Uterus (tissue), 2 donors: ENCODE measurements at regions not wholly inside any gene's neighbourhood (a gene's known extent, or its start where the extent isn't known, plus 50 kb on each side); places are given as distances from the start of the nearest gene placed in this dataset.

Experiments used
- POLR2A ChIP-seq, 2 donors: fragments of 450-650 bp; IDR thresholded peaks; one replicate each; pipeline ENCODE4 v1.6.1; 2016; ENCODE audit warnings: antibody characterized with exemption in 2 of 2, mild to moderate bottlenecking in 1 of 2, moderate library complexity in 1 of 2
- TF ChIP-seq, protein P1 (sequence below), 4 experiments: fragments of 200-600 bp in 2 of 4; fragments of 450-650 bp in 2 of 4; sonication (generic) in 2 of 4; IDR thresholded peaks; one replicate each; pipeline ENCODE4 v1.5.1; 2016 to 2019; ENCODE audit warnings: antibody characterized with exemption in 4 of 4, mild to moderate bottlenecking in 2 of 4, moderate library complexity in 1 of 4

DNA sequence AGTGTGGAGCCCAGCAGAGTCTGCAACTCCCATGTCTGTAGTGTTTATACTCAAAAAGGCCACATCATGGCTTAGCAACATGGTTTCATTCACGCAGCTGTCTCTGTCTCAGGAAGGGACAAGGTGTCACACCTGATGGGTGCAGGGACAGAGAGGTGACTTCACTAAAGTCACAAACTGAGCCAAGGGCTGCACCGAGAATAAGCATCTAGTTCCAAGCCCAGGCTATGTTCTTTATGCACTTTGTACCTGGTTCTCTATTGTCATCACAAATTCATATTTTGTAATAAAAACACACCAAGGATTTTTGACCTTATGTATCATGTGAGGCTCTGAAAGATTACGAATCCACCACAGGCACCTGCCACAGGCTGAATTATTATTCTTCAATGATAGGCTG is 64.9 kb upstream of the STK32A start:
- no peak for TF ChIP-seq POLR2A (IDR thresholded peaks at IDR 0.05)
- TF ChIP-seq, protein P1, sequence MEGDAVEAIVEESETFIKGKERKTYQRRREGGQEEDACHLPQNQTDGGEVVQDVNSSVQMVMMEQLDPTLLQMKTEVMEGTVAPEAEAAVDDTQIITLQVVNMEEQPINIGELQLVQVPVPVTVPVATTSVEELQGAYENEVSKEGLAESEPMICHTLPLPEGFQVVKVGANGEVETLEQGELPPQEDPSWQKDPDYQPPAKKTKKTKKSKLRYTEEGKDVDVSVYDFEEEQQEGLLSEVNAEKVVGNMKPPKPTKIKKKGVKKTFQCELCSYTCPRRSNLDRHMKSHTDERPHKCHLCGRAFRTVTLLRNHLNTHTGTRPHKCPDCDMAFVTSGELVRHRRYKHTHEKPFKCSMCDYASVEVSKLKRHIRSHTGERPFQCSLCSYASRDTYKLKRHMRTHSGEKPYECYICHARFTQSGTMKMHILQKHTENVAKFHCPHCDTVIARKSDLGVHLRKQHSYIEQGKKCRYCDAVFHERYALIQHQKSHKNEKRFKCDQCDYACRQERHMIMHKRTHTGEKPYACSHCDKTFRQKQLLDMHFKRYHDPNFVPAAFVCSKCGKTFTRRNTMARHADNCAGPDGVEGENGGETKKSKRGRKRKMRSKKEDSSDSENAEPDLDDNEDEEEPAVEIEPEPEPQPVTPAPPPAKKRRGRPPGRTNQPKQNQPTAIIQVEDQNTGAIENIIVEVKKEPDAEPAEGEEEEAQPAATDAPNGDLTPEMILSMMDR (IDR thresholded peaks at IDR 0.05): no peak
